Glutamatergic neuron (in vitro differentiated cells): ENCODE measurements at regions not wholly inside any gene's neighbourhood (a gene's known extent, or its start where the extent isn't known, plus 50 kb on each side); places are given as distances from the start of the nearest gene placed in this dataset.

ENCODE experiments used
- DNase-seq: peaks from one replicate; pipeline ENCODE4 v3.0.0; 2022
- H3K27ac Mint-ChIP-seq: one replicate; pipeline ENCODE4 v1.8.0; 2020; ENCODE audit warnings: mild to moderate bottlenecking, mixed read lengths, inconsistent platforms; ENCODE audit not compliant: unreplicated experiment
- H3K27me3 Mint-ChIP-seq: one replicate; pipeline ENCODE4 v1.8.0; 2020; ENCODE audit warnings: mild to moderate bottlenecking, moderate library complexity, mixed read lengths, inconsistent platforms; ENCODE audit not compliant: unreplicated experiment
- H3K36me3 Mint-ChIP-seq: one replicate; pipeline ENCODE4 v1.8.0; 2020; ENCODE audit warnings: mild to moderate bottlenecking, mixed read lengths, inconsistent platforms; ENCODE audit not compliant: unreplicated experiment
- H3K4me1 Mint-ChIP-seq: one replicate; pipeline ENCODE4 v1.8.0; 2020; ENCODE audit warnings: mild to moderate bottlenecking, low read depth, mixed read lengths, inconsistent platforms; ENCODE audit not compliant: unreplicated experiment
- H3K4me3 Mint-ChIP-seq: one replicate; pipeline ENCODE4 v1.8.0; 2020; ENCODE audit warnings: mild to moderate bottlenecking, mixed read lengths, inconsistent platforms; ENCODE audit not compliant: unreplicated experiment
- H3K9me3 Mint-ChIP-seq: one replicate; pipeline ENCODE4 v1.8.0; 2020; ENCODE audit warnings: mild to moderate bottlenecking, moderate library complexity, mixed read lengths, inconsistent platforms; ENCODE audit not compliant: unreplicated experiment
- CTCF ChIP-seq: fragments of 200-600 bp; sonication (generic); IDR thresholded peaks from one replicate; pipeline ENCODE4 v1.5.0; 2021; ENCODE audit not compliant: partially characterized antibody, unreplicated experiment

- H3K27ac Mint-ChIP-seq: no peak overlapping the region
- no peaks in the 10 kb centered on the region for H3K4me1 Mint-ChIP-seq
- H3K4me3 Mint-ChIP-seq: no peak overlapping the region
- H3K9me3 Mint-ChIP-seq: no peaks in the 10 kb centered on the region
- no peak for DNase-seq
- H3K27me3 Mint-ChIP-seq: no peaks in the 10 kb centered on the region
- H3K36me3 Mint-ChIP-seq: peaks cover 10% of the 10 kb centered on the region
- no peak for TF ChIP-seq CTCF
Observed at GRCh38 chr6:19535351-19535750, 301.8 kb upstream of the ID4 start.

GRCh38 chr6:19536838-19537237 is 300.3 kb upstream of the ID4 start:
- no peak for TF ChIP-seq CTCF

GRCh38 chr6:19538096-19538495 is 299.1 kb upstream of the ID4 start:
- Mint-ChIP-seq H3K9me3 (no peaks in the 10 kb centered on the region), H3K4me1 (no peaks in the 10 kb centered on the region), H3K27me3 (no peaks in the 10 kb centered on the region), H3K4me3 (no peak overlapping the region), H3K36me3 (peaks cover 12% of the 10 kb centered on the region), H3K27ac (no peak overlapping the region)
- no peak for DNase-seq
- TF ChIP-seq CTCF: no peak

More at GRCh38 chr6:19536838-19537237, 300.3 kb upstream of the ID4 start:
- Mint-ChIP-seq H3K36me3 (peaks cover 12% of the 10 kb centered on the region), H3K9me3 (no peaks in the 10 kb centered on the region), H3K27me3 (no peaks in the 10 kb centered on the region), H3K4me1 (no peaks in the 10 kb centered on the region), H3K4me3 (no peak overlapping the region), H3K27ac (no peak overlapping the region)
- DNase-seq: no peak

- H3K9me3 Mint-ChIP-seq: no peaks in the 10 kb centered on the region
- no peak for TF ChIP-seq CTCF
- no peak overlapping the region for H3K27ac Mint-ChIP-seq
- no peaks in the 10 kb centered on the region for H3K27me3 Mint-ChIP-seq
- no peak for DNase-seq
- H3K36me3 Mint-ChIP-seq: no peaks in the 10 kb centered on the region
- H3K4me1 Mint-ChIP-seq: no peaks in the 10 kb centered on the region
- H3K4me3 Mint-ChIP-seq: no peak overlapping the region
Observed at GRCh38 chr6:19547507-19547906, 289.7 kb upstream of the ID4 start.

- Mint-ChIP-seq H3K4me1 (no peaks in the 10 kb centered on the region), H3K27me3 (no peaks in the 10 kb centered on the region), H3K27ac (no peak overlapping the region), H3K4me3 (no peak overlapping the region), H3K9me3 (no peaks in the 10 kb centered on the region), H3K36me3 (no peaks in the 10 kb centered on the region)
- TF ChIP-seq CTCF: no peak
- no peak for DNase-seq
Observed at GRCh38 chr6:19549109-19549508, 288.1 kb upstream of the ID4 start.
